Activated T-helper 1 cell treated with anti-CD3 and anti-CD28 coated beads, Interleukin-12 subunit alpha, Interleukin-12 subunit beta, Interleukin-2, Interleukin-4 antibody, amounts not matched to agents 30 ng/mL and 10 ng/mL and 1 ng/mL, durations not matched to agents 14 hours and 24 hours and 36 hours (primary cell): ENCODE measurements at regions not wholly inside any gene's neighbourhood (a gene's known extent, or its start where the extent isn't known, plus 50 kb on each side); places are given as distances from the start of the nearest gene placed in this dataset.

ENCODE experiments used
- DNase-seq: peaks from one replicate; pipeline ENCODE4 v3.0.0; 2021; ENCODE audit warnings: low spot score
- H3K27ac Mint-ChIP-seq: one replicate; pipeline ENCODE4 v1.8.0; 2021; ENCODE audit warnings: mild to moderate bottlenecking, mixed read lengths
- H3K27me3 Mint-ChIP-seq: one replicate; pipeline ENCODE4 v1.8.0; 2022; ENCODE audit warnings: mild to moderate bottlenecking, moderate library complexity, mixed read lengths; ENCODE audit not compliant: insufficient read depth
- H3K36me3 Mint-ChIP-seq: one replicate; pipeline ENCODE4 v1.8.0; 2021; ENCODE audit warnings: low read depth, mixed read lengths
- H3K4me1 Mint-ChIP-seq: one replicate; pipeline ENCODE4 v1.8.0; 2021; ENCODE audit warnings: low read depth, mixed read lengths
- H3K4me3 Mint-ChIP-seq: one replicate; pipeline ENCODE4 v1.8.0; 2021; ENCODE audit warnings: mild to moderate bottlenecking, moderate library complexity, mixed read lengths
- H3K9me3 Mint-ChIP-seq: one replicate; pipeline ENCODE4 v1.8.0; 2021; ENCODE audit warnings: mixed read lengths
- intact Hi-C: fragments of 100-400 bp; cut with micrococcal nuclease; formaldehyde crosslinking; loops from one replicate; pipeline ENCODE4 v1.15.1; 2024

DNA sequence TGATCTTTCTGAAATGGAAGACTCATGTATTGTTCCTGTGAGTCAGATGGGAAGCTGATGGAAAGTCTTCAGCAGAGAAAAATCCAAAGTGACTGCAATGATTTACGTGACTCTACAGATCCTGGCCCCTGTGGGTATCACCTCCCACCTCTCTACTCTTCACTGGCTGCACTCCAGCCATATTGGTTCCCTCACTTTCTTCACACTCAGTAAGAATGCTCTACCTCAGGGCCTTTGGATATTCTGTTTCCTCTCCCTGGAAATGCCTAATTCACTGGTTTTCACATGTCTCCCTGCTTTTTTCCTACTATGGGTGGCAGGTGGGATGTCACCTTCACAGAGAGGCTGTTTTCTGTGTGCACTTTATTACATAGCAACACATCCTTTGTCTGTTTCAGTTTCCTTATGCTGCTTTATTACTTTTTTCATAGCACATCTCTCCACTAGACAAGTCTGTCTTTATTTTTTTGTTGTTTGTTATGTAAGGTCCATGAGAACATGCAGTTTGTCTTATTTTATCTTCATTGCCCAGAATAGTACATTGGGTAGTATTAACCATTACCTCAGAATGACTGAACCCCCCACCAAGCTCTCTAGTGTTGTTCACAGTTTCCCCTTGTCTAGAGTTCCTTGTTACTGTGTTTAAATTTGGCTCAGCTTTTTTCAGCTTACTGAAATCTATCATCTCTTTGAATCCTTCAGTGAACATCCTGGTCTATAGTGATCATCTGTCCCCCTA is 57.6 kb upstream of the CLNK start:
- intact Hi-C loops, result loop anchor here (1.0 kb wide), 1 partner anchor 9 kb away; no protein-coding TSS in a partner anchor
- peaks cover 25% of the 10 kb centered on the region for H3K4me1 Mint-ChIP-seq
- H3K4me3 Mint-ChIP-seq, result no peak overlapping the region
- peaks cover 4% of the 10 kb centered on the region for H3K9me3 Mint-ChIP-seq
- peak overlapping the region; percentile 35 for H3K27ac Mint-ChIP-seq
- H3K27me3 Mint-ChIP-seq, result peaks cover 2% of the 10 kb centered on the region
- peaks cover 6% of the 10 kb centered on the region for H3K36me3 Mint-ChIP-seq
- DNase-seq, result no peak

DNA sequence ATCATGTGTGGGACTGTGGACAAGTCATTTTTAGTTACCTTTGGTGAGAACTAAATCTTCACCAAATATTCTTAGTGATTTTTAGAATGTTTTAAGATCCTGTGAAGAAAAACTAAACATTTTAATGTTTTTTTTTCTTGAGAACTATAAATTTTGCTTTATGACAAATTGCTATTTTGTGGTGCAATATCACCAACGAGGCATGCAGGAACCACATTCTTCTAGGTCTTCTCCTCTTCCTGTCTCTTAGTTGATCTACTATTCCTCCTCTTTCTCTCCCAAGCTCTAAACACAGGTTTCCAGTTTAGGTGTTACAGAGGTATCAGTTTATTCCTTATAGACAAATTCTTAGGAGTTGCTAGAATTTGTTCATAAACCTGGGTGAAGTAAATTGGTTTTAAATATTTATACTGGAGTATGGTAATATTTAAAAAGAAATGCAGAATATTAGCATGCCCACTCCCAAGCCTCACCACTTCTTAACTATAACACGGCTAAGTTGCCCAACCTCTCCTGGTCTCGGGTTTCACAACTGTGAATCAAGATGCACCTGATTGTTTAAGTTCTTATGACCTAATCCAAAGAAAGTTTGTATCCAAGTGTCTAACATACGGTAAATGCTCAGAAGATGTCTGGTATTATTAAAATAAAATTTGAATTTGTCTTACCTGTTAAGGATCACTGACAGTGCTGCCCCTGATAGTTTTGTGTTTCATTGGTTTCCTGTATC is 56.5 kb upstream of the CLNK start:
- Mint-ChIP-seq H3K9me3 (peaks cover 4% of the 10 kb centered on the region), H3K27ac (no peak overlapping the region), H3K27me3 (peaks cover 2% of the 10 kb centered on the region), H3K4me1 (peaks cover 36% of the 10 kb centered on the region), H3K4me3 (no peak overlapping the region), H3K36me3 (peaks cover 6% of the 10 kb centered on the region)
- intact Hi-C loops, result loop anchor here (1.0 kb wide), 1 partner anchor 8 kb away; no protein-coding TSS in a partner anchor
- no peak for DNase-seq

DNA sequence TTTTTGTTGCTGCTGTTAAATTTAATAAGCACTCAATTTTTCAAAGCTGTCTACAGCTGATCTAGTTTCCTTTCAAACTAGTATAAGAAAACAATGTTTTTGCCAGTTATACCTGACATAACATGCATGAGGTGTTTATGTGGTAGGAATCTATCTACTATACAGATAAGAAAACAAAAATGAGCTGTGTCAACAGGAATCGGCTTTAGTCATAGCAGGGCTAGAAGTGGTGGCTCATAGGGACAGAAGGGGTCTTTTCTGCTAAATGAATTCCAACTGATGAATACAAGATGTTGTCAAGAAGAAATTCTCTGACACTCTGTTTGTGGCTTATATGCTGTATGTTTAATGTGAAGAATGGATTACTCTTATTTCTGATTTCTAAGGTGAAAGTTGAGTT is 55.7 kb upstream of the CLNK start:
- Mint-ChIP-seq H3K4me1 (peaks cover 38% of the 10 kb centered on the region), H3K9me3 (peaks cover 4% of the 10 kb centered on the region), H3K36me3 (peaks cover 6% of the 10 kb centered on the region), H3K4me3 (no peak overlapping the region), H3K27me3 (peaks cover 2% of the 10 kb centered on the region), H3K27ac (no peak overlapping the region)
- intact Hi-C loops, result no loop called here
- DNase-seq, result no peak

DNA sequence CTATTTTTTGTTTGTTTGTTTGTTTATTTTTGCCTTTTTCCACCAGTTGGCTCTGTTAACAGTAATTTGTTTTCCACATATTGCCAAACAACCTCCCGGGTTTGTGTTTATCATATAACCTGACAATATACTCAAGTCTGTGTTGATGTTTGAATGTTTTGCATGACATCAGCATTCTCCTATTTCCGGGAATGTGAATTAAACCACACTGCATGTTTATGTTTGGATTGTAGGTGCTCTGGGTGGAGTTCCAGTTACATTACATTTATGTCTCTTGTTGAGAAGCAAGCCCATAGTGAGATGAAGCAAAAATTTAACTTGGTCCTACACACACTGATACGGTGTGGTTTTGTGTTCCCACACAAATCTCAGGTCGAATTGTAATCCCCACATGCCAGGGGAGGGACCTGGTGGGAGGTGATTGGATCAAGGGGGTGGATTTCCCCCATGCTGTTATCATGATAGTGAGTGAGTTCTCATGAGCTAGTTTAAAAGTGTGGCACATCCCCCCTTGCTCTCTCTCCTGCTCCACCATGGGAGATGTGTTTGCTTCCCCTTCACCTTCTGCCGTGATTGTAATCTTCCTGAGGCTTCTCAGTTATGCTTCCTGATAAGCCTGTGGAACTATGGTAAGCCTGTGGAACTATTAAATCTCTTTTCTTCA is 54.4 kb upstream of the CLNK start:
- intact Hi-C loops, result loop anchor here (10.0 kb wide), 2 partner anchors 686 to 924 kb away; partner anchors contain the start of gene HS3ST1
- no peak overlapping the region for H3K27ac Mint-ChIP-seq

DNA sequence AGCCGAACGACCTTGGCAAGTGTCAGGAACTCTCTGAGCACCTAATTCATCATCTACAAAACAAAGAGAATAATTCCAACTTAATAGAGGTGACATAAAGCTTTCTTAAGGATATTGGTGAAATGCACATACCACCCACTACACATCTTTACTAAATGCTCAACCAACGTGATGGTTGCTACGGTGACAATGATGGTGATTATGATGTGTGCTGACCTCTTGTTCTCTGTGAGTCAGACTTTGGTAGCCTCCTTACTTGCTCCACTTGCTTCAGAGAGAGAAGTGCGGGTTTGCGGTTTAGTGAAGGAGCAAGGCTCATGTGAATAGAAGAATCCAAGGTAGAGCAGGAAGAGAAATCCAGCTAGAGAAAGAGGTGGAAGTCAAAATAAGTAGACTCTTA is 52.8 kb upstream of the CLNK start:
- intact Hi-C loops, result loop anchor here (10.0 kb wide), 2 partner anchors 687 to 923 kb away; partner anchors contain the start of gene HS3ST1
- peaks cover 67% of the 10 kb centered on the region for H3K4me1 Mint-ChIP-seq
- peaks cover 4% of the 10 kb centered on the region for H3K9me3 Mint-ChIP-seq
- DNase-seq, result no peak
- H3K27me3 Mint-ChIP-seq, result peaks cover 2% of the 10 kb centered on the region
- H3K4me3 Mint-ChIP-seq, result no peak overlapping the region
- H3K27ac Mint-ChIP-seq, result peak overlapping the region; percentile 56
- peaks cover 11% of the 10 kb centered on the region for H3K36me3 Mint-ChIP-seq

More for the DNA sequence above, 54.4 kb upstream of the CLNK start:
- peaks cover 4% of the 10 kb centered on the region for H3K9me3 Mint-ChIP-seq
- H3K4me3 Mint-ChIP-seq, result no peak overlapping the region
- peaks cover 2% of the 10 kb centered on the region for H3K27me3 Mint-ChIP-seq
- DNase-seq, result no peak
- peaks cover 9% of the 10 kb centered on the region for H3K36me3 Mint-ChIP-seq
- peaks cover 50% of the 10 kb centered on the region for H3K4me1 Mint-ChIP-seq

DNA sequence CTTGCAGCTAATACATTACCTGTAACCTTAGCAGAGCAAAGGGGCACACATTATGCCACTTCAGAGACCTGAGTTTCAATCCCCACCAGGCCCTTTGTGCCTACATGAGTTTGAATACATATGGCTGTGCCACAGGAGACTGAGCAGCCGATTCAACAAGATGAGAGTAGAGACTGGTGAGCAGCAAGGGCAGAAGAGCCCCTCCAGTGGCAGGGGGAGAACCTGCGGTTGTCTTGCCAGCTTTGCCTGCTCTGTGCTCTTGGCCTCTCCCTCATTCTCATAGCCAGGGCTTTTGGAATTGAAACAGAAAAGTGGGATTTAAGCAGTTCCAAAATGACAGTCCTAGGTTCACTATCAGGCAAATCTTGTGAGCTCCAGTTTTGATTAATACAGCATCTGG is 52.3 kb upstream of the CLNK start:
- Mint-ChIP-seq H3K36me3 (peaks cover 11% of the 10 kb centered on the region), H3K27me3 (peaks cover 2% of the 10 kb centered on the region), H3K27ac (no peak overlapping the region), H3K4me3 (no peak overlapping the region), H3K4me1 (peaks cover 71% of the 10 kb centered on the region), H3K9me3 (peaks cover 4% of the 10 kb centered on the region)
- intact Hi-C loops, result loop anchor here (10.0 kb wide), 2 partner anchors 688 to 922 kb away; partner anchors contain the start of gene HS3ST1
- no peak for DNase-seq

DNA sequence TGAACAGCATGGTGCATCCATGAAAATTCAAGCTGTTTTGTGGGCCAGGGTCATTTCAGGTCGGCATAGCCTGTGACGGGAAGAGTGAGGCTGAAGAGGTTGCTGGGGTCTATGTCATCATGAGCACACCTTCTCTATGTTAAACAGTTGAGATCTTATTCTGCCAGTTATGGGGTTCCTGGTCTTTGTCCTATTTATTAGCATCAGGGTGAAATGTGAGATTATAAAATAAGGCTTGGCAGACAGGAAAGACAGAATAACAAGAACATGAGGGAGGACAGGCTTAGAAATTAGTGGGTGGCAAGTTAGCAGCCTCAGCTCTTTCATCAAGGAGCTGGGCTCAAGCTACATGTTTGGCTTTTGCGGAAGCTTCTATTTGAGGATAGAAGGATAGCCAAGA is 51.7 kb upstream of the CLNK start:
- Mint-ChIP-seq H3K4me1 (peaks cover 77% of the 10 kb centered on the region), H3K27ac (no peak overlapping the region), H3K9me3 (peaks cover 4% of the 10 kb centered on the region), H3K36me3 (peaks cover 10% of the 10 kb centered on the region), H3K27me3 (peaks cover 2% of the 10 kb centered on the region), H3K4me3 (no peak overlapping the region)
- intact Hi-C loops, result loop anchor here (10.0 kb wide), 2 partner anchors 689 to 921 kb away; partner anchors contain the start of gene HS3ST1
- no peak for DNase-seq

DNA sequence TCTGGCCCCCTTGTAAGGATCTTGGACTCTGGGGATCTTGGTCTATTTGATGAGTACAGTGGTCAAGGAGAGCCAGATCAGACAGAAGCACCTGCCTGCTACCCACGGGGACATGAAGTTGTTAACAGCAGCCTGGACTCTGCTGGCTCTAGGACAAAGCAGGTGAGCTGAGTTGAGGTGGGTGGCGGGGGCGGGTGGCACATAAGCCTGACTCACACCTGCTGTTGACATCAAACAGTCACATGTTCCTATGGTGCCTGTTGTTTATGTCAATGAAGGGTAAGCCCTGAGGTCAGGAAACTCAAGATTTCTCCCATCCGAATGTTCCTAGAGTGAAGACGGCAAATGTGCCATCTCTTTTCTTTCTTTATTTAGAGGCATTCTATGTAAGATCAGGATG is 50.1 kb upstream of the CLNK start:
- Mint-ChIP-seq H3K36me3 (peaks cover 15% of the 10 kb centered on the region), H3K4me3 (peak overlapping the region; percentile 70), H3K27me3 (peaks cover 2% of the 10 kb centered on the region), H3K9me3 (peaks cover 7% of the 10 kb centered on the region), H3K4me1 (peaks cover 86% of the 10 kb centered on the region), H3K27ac (peak overlapping the region; percentile 99)
- intact Hi-C loops, result loop anchor here (5.0 to 10.0 kb wide), 6 partner anchors 78 to 920 kb away; partner anchors contain the start of genes HS3ST1 and ZNF518B
- no peak for DNase-seq
